Esophagus (tissue), 2 donors: ENCODE measurements at regions not wholly inside any gene's neighbourhood (a gene's known extent, or its start where the extent isn't known, plus 50 kb on each side); places are given as distances from the start of the nearest gene placed in this dataset.

ENCODE experiments used
- H3K27ac ChIP-seq, 2 donors: one replicate each; pipeline ENCODE4 v1.5.1; 2013; ENCODE audit warnings: low read depth in 2 of 2, mild to moderate bottlenecking in 2 of 2, inconsistent platforms in 1 of 2, low read length in 1 of 2, moderate library complexity in 1 of 2
- H3K27me3 ChIP-seq, 2 donors: one replicate each; pipeline ENCODE4 v1.6.1; 2013; ENCODE audit warnings: low read length in 2 of 2, control low read depth in 1 of 2, mild to moderate bottlenecking in 1 of 2; ENCODE audit not compliant: insufficient read depth in 2 of 2, control insufficient read depth in 1 of 2
- H3K36me3 ChIP-seq, 2 donors: one replicate each; pipeline ENCODE4 v1.6.1; 2013; ENCODE audit warnings: low read length in 1 of 2; ENCODE audit not compliant: control insufficient read depth in 2 of 2, insufficient read depth in 2 of 2
- H3K4me1 ChIP-seq, 2 donors: one replicate each; pipeline ENCODE4 v1.6.1; 2013; ENCODE audit warnings: low read length in 1 of 2; ENCODE audit not compliant: control insufficient read depth in 2 of 2, insufficient read depth in 2 of 2
- H3K4me3 ChIP-seq, 2 donors: one replicate each; pipeline ENCODE4 v1.5.1; 2013; ENCODE audit warnings: low read length in 2 of 2, mild to moderate bottlenecking in 2 of 2, low read depth in 1 of 2, moderate library complexity in 1 of 2
- H3K9me3 ChIP-seq, 2 donors: one replicate each; pipeline ENCODE4 v1.6.1; 2013; ENCODE audit warnings: mild to moderate bottlenecking in 2 of 2, low read depth in 1 of 2, low read length in 1 of 2, moderate library complexity in 1 of 2; ENCODE audit not compliant: control insufficient read depth in 2 of 2, insufficient read depth in 1 of 2
- WGBS, 2 donors: extraction: QIAGEN DNeasy Blood & Tissue Kit; methylation state at CpG; one replicate each; pipeline ENCODE4 v1.1.7; 2013; 5-methylcytosine and 5-hydroxymethylcytosine counted together
- donor health status: healthy with polysubstance abuse.
- donor health status: Bipolar disorder and iron deficiency.

GRCh38 chr2:167692936-167693335 is 554.5 kb downstream of the STK39 start:
- 73 to 75% methylated on average over 2 of the region's 2 CpGs for WGBS, 2 donors
- Histone ChIP-seq H3K9me3 (no peaks in the 10 kb centered on the region), H3K4me3 (no peak overlapping the region)

DNA sequence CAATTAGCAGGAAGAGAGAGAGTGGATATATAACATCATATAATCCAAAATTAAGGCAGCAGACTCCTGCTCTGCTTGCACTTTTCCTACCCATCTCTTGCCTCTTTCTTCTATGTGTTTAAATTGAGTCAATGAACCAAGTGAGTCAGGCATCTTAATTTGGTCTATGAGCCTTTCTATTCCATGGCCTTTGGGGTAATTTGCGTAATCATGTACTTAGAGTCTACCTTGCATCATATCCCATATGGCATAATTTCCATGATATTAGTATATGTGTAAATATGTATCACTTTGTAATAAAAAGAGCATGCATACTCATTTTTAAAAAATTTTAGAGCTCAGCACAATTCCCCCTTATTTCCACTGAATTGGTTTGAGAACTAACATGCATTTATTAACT is 555.2 kb downstream of the STK39 start:
- Histone ChIP-seq H3K36me3 (no peaks in the 10 kb centered on the region), H3K4me3 (no peak overlapping the region), H3K27ac (no peak overlapping the region), H3K9me3 (no peaks in the 10 kb centered on the region), H3K4me1 (no peaks in the 10 kb centered on the region), H3K27me3 (no peaks in the 10 kb centered on the region)
- 92 to 96% methylated on average over 1 of the region's 1 CpG for WGBS, 2 donors

More at GRCh38 chr2:167692936-167693335, 554.5 kb downstream of the STK39 start:
- H3K4me1 ChIP-seq, result no peaks in the 10 kb centered on the region
- H3K36me3 ChIP-seq, result no peaks in the 10 kb centered on the region
- H3K27ac ChIP-seq, result no peak overlapping the region
- H3K27me3 ChIP-seq, result no peaks in the 10 kb centered on the region

- 84 to 94% methylated on average over 2 of the region's 2 CpGs for WGBS, 2 donors
Observed at GRCh38 chr2:167689444-167689843, 558.0 kb downstream of the STK39 start.

GRCh38 chr2:167686691-167687090 is 560.7 kb downstream of the STK39 start:
- 69 to 76% methylated on average over 7 of the region's 7 CpGs for WGBS, 2 donors
- H3K27me3 ChIP-seq, result no peaks in the 10 kb centered on the region
- no peak overlapping the region for H3K4me3 ChIP-seq
- H3K27ac ChIP-seq, result no peak overlapping the region
- no peaks in the 10 kb centered on the region for H3K4me1 ChIP-seq
- no peaks in the 10 kb centered on the region for H3K36me3 ChIP-seq
- no peaks in the 10 kb centered on the region for H3K9me3 ChIP-seq

More at GRCh38 chr2:167689444-167689843, 558.0 kb downstream of the STK39 start:
- no peak overlapping the region for H3K27ac ChIP-seq
- no peaks in the 10 kb centered on the region for H3K4me1 ChIP-seq
- H3K4me3 ChIP-seq, result no peak overlapping the region
- no peaks in the 10 kb centered on the region for H3K27me3 ChIP-seq
- H3K36me3 ChIP-seq, result no peaks in the 10 kb centered on the region
- H3K9me3 ChIP-seq, result no peaks in the 10 kb centered on the region

- WGBS, 2 donors, result 65 to 76% methylated on average over 6 of the region's 6 CpGs
- no peaks in the 10 kb centered on the region for H3K9me3 ChIP-seq
- no peak overlapping the region for H3K4me3 ChIP-seq
- no peaks in the 10 kb centered on the region for H3K27me3 ChIP-seq
- H3K36me3 ChIP-seq, result no peaks in the 10 kb centered on the region
- H3K27ac ChIP-seq, result no peak overlapping the region
- no peaks in the 10 kb centered on the region for H3K4me1 ChIP-seq
Observed at GRCh38 chr2:167681234-167682015, 566.0 kb downstream of the STK39 start.

- Histone ChIP-seq H3K27me3 (no peaks in the 10 kb centered on the region), H3K36me3 (no peaks in the 10 kb centered on the region), H3K9me3 (no peaks in the 10 kb centered on the region), H3K4me3 (no peak overlapping the region), H3K4me1 (no peaks in the 10 kb centered on the region), H3K27ac (no peak overlapping the region)
- WGBS, 2 donors, result 90 to 92% methylated on average over 3 of the region's 3 CpGs
Observed at GRCh38 chr2:167678158-167678557, 569.2 kb downstream of the STK39 start.

GRCh38 chr2:167675906-167676305 is 571.5 kb downstream of the STK39 start:
- Histone ChIP-seq H3K4me1 (no peaks in the 10 kb centered on the region), H3K27me3 (no peaks in the 10 kb centered on the region)
- WGBS, 2 donors, result 71 to 74% methylated on average over 6 of the region's 6 CpGs

GRCh38 chr2:167670588-167670987 is 576.8 kb downstream of the STK39 start:
- no peaks in the 10 kb centered on the region for H3K27me3 ChIP-seq
- 0% methylated on average over 1 of the region's 1 CpG; no CpG with 5 or more reads in 1 of the 2 donors for WGBS, 2 donors
- no peaks in the 10 kb centered on the region for H3K36me3 ChIP-seq
- no peak overlapping the region for H3K27ac ChIP-seq
- H3K4me1 ChIP-seq, result no peaks in the 10 kb centered on the region
- no peak overlapping the region for H3K4me3 ChIP-seq
- peaks cover 0 to 3% of the 10 kb centered on the region in 2 donors for H3K9me3 ChIP-seq

More at GRCh38 chr2:167675906-167676305, 571.5 kb downstream of the STK39 start:
- Histone ChIP-seq H3K36me3 (no peaks in the 10 kb centered on the region), H3K4me3 (no peak overlapping the region), H3K27ac (no peak overlapping the region), H3K9me3 (no peaks in the 10 kb centered on the region)

GRCh38 chr2:167653131-167653530 is 594.3 kb downstream of the STK39 start:
- 72 to 73% methylated on average over 4 of the region's 4 CpGs for WGBS, 2 donors
- no peaks in the 10 kb centered on the region for H3K4me1 ChIP-seq
- H3K36me3 ChIP-seq, result no peaks in the 10 kb centered on the region
- H3K4me3 ChIP-seq, result no peak overlapping the region
- no peaks in the 10 kb centered on the region for H3K9me3 ChIP-seq
- H3K27ac ChIP-seq, result no peak overlapping the region
- H3K27me3 ChIP-seq, result no peaks in the 10 kb centered on the region

DNA sequence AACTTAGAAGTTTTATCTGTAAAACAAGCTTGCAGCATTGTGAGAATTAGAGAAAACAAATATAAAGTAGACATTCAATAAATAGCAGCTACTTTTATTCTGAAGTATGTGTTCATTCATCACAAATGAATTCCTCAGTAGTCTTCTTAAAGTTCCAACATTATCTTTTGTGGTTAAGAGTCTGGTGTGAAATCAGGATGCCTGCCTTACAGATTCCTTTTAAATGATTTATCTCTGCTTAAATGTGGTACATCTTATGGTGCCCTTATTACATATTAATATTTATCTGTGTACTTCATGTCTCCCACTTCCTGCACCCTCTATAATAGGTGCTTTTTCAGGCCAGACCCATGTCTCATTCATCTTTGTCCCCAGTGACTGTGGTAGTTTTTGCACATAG is 595.0 kb downstream of the STK39 start:
- Histone ChIP-seq H3K4me1 (no peaks in the 10 kb centered on the region), H3K9me3 (no peaks in the 10 kb centered on the region), H3K27me3 (no peaks in the 10 kb centered on the region), H3K4me3 (no peak overlapping the region), H3K36me3 (no peaks in the 10 kb centered on the region), H3K27ac (no peak overlapping the region)
